Heart right ventricle (tissue), 16 donors: ENCODE measurements at regions not wholly inside any gene's neighbourhood (a gene's known extent, or its start where the extent isn't known, plus 50 kb on each side); places are given as distances from the start of the nearest gene placed in this dataset.

Experiments used
- ATAC-seq, 8 donors: fragments of 200-7000 bp; cut with Tn5 transposase; one replicate each; pipeline ENCODE4 v1.9.1; 2020; ENCODE audit warnings: mild to moderate bottlenecking in 8 of 8, moderate library complexity in 8 of 8, moderate number of reproducible peaks in 1 of 8
- DNase-seq, 2 donors: peaks; one replicate each; pipeline ENCODE4 v3.0.0-alpha.2; 2020
- H3K27ac ChIP-seq, 10 donors: fragments of 200-600 bp; sonication (generic) in 2 of 10; one replicate each; pipeline versions ENCODE4 v1.5.0 to v1.8.0; 2020 to 2022; ENCODE audit warnings: mild to moderate bottlenecking in 3 of 10
- H3K27me3 ChIP-seq, 7 donors: fragments of 200-600 bp; one replicate each; pipeline ENCODE4 v1.8.0; 2021 to 2022; ENCODE audit warnings: mild to moderate bottlenecking in 2 of 7
- H3K36me3 ChIP-seq, 9 donors: fragments of 200-600 bp; sonication (generic) in 1 of 9; one replicate each; pipeline versions ENCODE4 v1.5.0 to v1.8.0; 2020 to 2022; ENCODE audit warnings: mild to moderate bottlenecking in 2 of 9
- H3K4me1 ChIP-seq, 9 donors: fragments of 200-600 bp; sonication (generic) in 1 of 9; one replicate each; pipeline versions ENCODE4 v1.5.0 to v1.8.0; 2020 to 2022; ENCODE audit warnings: mild to moderate bottlenecking in 4 of 9
- H3K4me3 ChIP-seq, 10 donors: fragments of 200-600 bp; sonication (generic) in 2 of 10; one replicate each; pipeline versions ENCODE4 v1.5.0 to v1.8.0; 2020 to 2022; ENCODE audit warnings: mild to moderate bottlenecking in 7 of 10, moderate library complexity in 2 of 10
- H3K9me3 ChIP-seq, 11 donors: fragments of 200-600 bp in 10 of 11; sonication (generic) in 2 of 11; one replicate each; pipeline versions ENCODE4 v1.5.0 to v1.8.0; 2013 to 2022; ENCODE audit warnings: mild to moderate bottlenecking in 2 of 11, control low read depth in 1 of 11, moderate library complexity in 1 of 11
- CTCF ChIP-seq, 9 donors: fragments of 200-600 bp; sonication (generic) in 2 of 9; IDR thresholded peaks; one replicate each; pipeline versions ENCODE4 v1.5.0 to v1.8.0; 2021 to 2022; ENCODE audit warnings: antibody characterized with exemption in 9 of 9, mild to moderate bottlenecking in 5 of 9, moderate library complexity in 1 of 9
- WGBS, 2 donors: extraction: QIAGEN DNeasy Blood & Tissue Kit; methylation state at CpG; one replicate each; pipeline ENCODE4 v1.1.7; 2013; ENCODE audit warnings: inconsistent platforms in 1 of 2; 5-methylcytosine and 5-hydroxymethylcytosine counted together
- intact Hi-C, 10 donors: fragments of 100-400 bp; cut with DNase I; formaldehyde crosslinking; loops; one replicate each; pipeline versions ENCODE4 v1.11.1 to v1.14.2; 2022
- donor health status: Arrhythmogenic right ventricular cardiomyopathy.
- donor health status: ischemic (EF 13 %, LVEDD 7.1; RV severe dilation, severe dysfunction).
- donor health status: healthy with polysubstance abuse.
- donor health status: DM: no; HTN: yes; CAD: no.
- donor health status: DM: no; HTN: no; CAD: no.
- donor health status: ischemic (EF 25% LVEDD 6.9; RV normal size, moderate dysfunction).
- donor health status: ischemic (EF 25% LVEDD 5.7; RV mildly dilated, moderate dysfunction).
- donor health status: healthy.
- donor health status: DM: yes; HTN: yes; CAD: no.
- donor health status: Ischemic cardiomyopathy.
- donor health status: ischemic (EF 35%, LVEDD 5.7; RV mildly dilated, moderate dysfunction).
- donor health status: nonischemic (EF 11% LVEDD 7.7; RV severe dilation, severe dysfunction).
- donor health status: DM: yes; HTN: yes; CAD: no.
- donor health status: PGD.
- donor health status: ischemic (EF 29% LVEDD 5.4; RV normal size, mild dysfunction).
- donor health status: nonischemic (EF 23%, LVEDD 6.1; RV moderate dilation, normal function).

DNA sequence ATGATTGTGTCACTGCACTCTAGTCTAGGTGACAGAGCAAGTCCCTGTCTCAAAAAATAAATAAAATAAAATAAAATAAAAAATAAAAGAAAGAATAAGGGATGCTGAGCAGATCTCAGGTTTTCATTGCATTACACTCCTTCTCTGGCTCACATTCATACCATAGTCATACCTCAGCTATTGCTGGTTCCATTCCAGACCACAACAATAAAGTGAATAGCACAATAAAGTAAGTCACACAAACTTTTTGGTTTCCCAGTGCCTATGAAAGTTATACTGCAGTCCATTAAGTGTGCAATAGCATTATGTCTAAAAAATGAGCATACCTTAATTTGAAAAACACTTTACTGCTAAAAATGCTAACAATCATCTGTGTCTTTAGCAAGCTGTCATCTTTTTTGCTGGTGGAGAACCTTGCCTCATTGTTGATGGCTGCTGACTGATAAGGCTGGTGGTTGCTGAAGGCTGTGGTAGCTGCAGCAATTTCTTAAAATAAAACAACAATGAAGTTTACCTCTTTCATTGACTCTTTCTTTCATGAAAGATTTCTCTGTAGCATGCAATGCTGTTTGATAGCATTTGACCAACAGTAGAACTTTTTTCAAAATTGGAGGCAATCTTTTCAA is 415.7 kb downstream of the ZNF608 start:
- H3K27ac ChIP-seq, result no peak overlapping the region
- no peaks in the 10 kb centered on the region for H3K36me3 ChIP-seq

GRCh38 chr5:124328201-124328600 is 418.2 kb downstream of the ZNF608 start:
- TF ChIP-seq CTCF (IDR thresholded peaks at IDR 0.05), result no peak

More for the DNA sequence above, 415.7 kb downstream of the ZNF608 start:
- Histone ChIP-seq H3K27me3 (no peaks in the 10 kb centered on the region), H3K4me3 (no peak overlapping the region), H3K9me3 (peaks cover 0 to 16% (median 3%) of the 10 kb centered on the region in 11 donors), H3K4me1 (no peaks in the 10 kb centered on the region)
- ATAC-seq, result no peak
- intact Hi-C loops, result no loop called here
- no peak for DNase-seq
- no peak for TF ChIP-seq CTCF (IDR thresholded peaks at IDR 0.05)

GRCh38 chr5:124318661-124319060 is 427.8 kb downstream of the ZNF608 start:
- Histone ChIP-seq H3K27me3 (no peaks in the 10 kb centered on the region), H3K4me1 (no peaks in the 10 kb centered on the region), H3K27ac (no peak overlapping the region), H3K36me3 (no peaks in the 10 kb centered on the region), H3K4me3 (no peak overlapping the region), H3K9me3 (no peaks in the 10 kb centered on the region)
- no peak for TF ChIP-seq CTCF (IDR thresholded peaks at IDR 0.05)
- no peak for DNase-seq
- WGBS, 2 donors, result 98 to 100% methylated on average over 1 of the region's 1 CpG
- intact Hi-C loops, result no loop called here
- no peak for ATAC-seq

More at GRCh38 chr5:124328201-124328600, 418.2 kb downstream of the ZNF608 start:
- intact Hi-C loops, result no loop called here
- Histone ChIP-seq H3K9me3 (peaks cover 0 to 16% (median 3%) of the 10 kb centered on the region in 11 donors), H3K27me3 (no peaks in the 10 kb centered on the region), H3K27ac (no peak overlapping the region), H3K4me3 (no peak overlapping the region), H3K4me1 (no peaks in the 10 kb centered on the region), H3K36me3 (no peaks in the 10 kb centered on the region)
- no peak for DNase-seq
- no peak for ATAC-seq

- intact Hi-C loops, result no loop called here
- DNase-seq (no peak), ATAC-seq (no peak)
- H3K27ac ChIP-seq, result no peak overlapping the region
- TF ChIP-seq CTCF (IDR thresholded peaks at IDR 0.05), result no peak
- H3K27me3 ChIP-seq, result no peaks in the 10 kb centered on the region
- no peaks in the 10 kb centered on the region for H3K4me1 ChIP-seq
- no peak overlapping the region for H3K4me3 ChIP-seq
- no peaks in the 10 kb centered on the region for H3K36me3 ChIP-seq
- WGBS, 2 donors, result 91 to 95% methylated on average over 3 of the region's 3 CpGs
- no peaks in the 10 kb centered on the region for H3K9me3 ChIP-seq
Observed at GRCh38 chr5:124317451-124317850, 429.0 kb downstream of the ZNF608 start.
